HG02588 (cell line): ENCODE measurements at regions not wholly inside any gene's neighbourhood (a gene's known extent, or its start where the extent isn't known, plus 50 kb on each side); places are given as distances from the start of the nearest gene placed in this dataset.
"Not testable (repeated sequence)": the region's sequence is repeated elsewhere in the genome, so short reads cannot be mapped to it uniquely, and the experiment has no call there.

Experiments used
- ATAC-seq: cut with Tn5 transposase; IDR thresholded peaks from one replicate; pipeline ENCODE4 v1.9.1; 2021; ENCODE audit warnings: mild to moderate bottlenecking, moderate library complexity; ENCODE audit not compliant: unreplicated experiment

DNA sequence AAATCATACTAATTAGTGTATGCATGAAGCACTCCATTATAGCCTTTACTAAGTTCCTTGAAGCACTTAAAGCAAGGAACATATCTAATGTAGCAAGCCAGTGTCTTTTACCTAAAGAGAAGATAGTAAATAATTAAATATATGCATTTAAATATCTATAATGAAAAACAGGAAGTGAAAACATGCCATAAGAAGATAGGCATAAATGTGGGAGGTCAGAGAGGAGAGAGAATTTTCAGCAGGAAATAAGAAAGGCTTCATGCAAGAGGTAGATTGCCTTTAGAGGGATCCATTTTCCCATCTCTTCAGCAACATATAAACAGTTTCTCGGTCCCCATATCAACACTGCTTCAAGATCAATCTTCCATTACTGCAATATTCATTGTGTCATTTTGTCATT is 599.8 kb downstream of the FRK start:
- ATAC-seq: no peak

DNA sequence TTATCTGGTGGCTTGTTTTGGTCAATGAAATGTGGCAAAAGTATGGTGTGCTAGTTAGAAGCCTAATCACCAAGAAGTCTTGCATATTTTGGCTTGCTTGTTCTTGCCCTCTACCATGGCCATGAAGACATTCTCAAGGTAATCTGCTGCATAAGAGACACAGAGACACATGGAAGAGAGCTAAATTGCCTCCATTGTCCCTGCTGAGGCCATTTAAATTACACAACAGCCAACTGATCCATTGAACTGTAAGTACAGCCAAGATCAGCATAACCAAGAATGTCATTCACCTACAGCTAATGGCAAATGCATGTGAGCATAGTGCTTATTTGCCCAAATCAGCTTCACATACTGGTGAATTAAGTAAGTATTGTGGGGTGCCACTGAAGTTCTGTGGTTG is 603.8 kb downstream of the FRK start:
- no peak for ATAC-seq

DNA sequence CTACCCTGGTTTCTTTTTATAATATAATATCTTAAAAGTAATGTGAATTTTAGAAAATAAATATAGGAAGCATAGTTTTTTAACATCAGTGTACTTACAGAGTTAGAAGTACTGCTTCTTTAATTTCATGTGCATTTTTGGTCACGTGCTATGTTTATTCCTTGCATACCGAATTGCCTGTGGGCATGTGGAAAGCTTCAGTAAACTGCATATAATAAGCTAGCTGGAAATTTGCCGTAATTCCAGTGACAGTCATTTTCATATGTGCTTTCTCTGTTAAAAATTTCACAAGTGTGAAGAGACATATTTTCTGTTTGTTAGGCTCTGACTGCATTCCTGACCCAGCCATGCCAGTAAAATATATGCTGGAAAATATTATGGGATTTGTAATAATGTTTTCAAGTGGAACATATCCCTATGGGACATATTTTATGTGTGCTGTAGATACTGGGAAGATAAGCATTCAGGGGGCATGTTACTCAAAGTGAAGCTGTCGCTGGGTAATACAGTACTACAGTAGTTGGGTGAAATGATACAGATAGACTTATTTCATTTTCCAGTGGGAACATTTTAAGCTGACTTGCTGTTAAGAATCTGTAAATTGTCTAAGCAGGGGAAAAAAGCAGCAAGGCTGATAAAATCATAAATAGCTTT is 616.7 kb downstream of the FRK start:
- no peak for ATAC-seq

DNA sequence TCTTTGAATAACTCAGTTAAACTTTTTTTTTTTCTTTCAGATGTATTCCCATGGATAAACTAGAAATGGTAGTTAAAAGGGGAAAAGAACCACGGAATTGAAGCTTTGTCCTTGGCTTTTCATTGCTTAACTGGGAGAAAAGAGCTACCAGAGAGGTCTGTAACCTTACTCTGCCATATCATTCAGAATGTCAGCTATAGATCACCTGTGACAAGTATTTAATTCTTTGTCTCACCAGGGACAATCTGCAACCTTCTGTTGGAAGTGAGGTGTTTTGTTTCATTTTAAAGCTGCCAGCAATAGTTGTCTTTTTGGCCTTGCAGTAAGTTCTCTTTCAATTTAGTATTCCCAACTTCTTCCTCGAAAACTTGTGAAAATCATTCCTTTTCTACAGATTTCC is 618.4 kb downstream of the FRK start:
- no peak for ATAC-seq

GRCh38 chr6:115441651-115442050 is 619.0 kb downstream of the FRK start:
- ATAC-seq: no peak

DNA sequence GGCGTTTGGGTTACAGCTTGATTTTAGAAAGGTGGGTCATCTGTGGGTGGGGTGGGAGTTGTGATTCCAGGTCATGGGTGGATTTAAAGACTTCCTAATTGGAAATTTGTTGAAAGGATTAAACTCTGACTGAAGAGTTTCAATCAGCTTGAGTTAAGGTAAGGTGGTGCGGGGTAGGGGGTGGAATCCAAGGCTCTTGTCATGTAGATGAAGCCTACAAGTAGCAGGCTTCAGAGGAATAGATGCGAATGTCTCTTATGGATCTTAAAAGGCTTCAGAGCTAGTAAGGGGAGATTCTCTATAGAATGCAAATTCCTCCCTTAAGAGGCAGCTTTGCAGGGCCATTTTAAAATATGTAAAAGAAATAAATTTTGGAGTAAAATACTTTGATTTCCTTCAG is 645.3 kb downstream of the FRK start:
- no peak for ATAC-seq

- not testable (repeated sequence) for ATAC-seq
These were observed 645.8 kb downstream of the FRK start for GRCh38 chr6:115414916-115415315.

- no peak for ATAC-seq
These were observed 648.9 kb downstream of the FRK start for GRCh38 chr6:115411756-115412155.

GRCh38 chr6:115404446-115404845 is 656.2 kb downstream of the FRK start:
- ATAC-seq: no peak

DNA sequence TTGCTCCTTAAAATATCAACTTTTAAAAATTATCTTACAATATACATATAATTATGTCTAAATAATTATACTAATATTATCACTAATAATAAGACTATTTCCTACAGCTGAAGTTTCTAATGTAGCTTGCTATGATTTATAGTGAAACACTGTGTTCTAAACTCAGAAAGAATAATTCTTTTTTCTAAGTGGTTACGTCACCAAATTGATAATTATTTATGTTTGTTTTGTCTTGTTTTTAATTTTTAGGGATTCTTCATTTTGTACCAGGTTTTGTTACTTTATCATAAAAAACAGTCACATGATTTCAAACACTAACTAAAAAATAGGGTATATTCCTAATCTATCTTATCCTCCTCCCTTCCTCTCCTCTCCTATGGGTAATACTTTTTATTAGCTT is 662.1 kb downstream of the FRK start:
- no peak for ATAC-seq

DNA sequence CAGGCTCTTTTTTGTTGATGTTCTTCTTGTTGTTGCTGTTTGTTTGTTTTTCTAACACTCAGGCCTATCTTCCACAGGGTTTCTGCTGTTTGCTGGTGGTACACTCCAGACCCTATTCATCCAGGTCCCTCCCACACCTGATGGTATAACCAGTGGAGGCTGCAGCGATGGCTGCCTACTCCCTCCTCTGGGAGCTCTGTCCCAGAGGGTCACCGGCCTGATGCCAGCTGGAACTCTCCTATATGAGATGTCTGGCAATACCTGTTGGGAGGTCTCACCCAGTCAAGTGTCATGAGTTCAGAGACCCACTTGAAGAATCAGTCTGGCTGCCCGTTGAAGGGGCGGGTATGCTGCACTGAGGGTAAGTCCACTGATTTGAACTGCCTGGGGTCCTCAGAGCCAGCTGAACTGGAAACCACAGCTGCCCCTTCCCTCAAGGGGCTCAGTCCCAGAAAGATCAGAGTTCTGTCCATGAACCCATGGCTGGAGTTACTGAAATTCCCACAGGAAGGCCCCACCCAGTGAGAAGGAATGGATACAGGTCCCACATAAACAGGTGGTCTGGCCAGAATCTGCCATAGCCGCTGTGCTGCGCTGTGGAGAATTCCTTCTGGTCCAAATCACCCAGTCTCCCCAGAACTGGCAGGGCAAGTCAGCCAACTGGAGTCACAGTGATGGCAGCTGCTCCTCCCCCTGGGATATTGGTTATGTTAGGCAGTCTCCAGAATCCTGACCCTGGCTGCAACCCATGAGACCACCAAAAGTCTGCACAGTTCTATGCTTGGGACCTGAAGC is 664.4 kb downstream of the FRK start:
- ATAC-seq: no peak

- ATAC-seq: no peak
These were observed 666.9 kb downstream of the FRK start for GRCh38 chr6:115393821-115394220.

- no peak for ATAC-seq
These were observed 690.5 kb downstream of the FRK start for GRCh38 chr6:115370202-115370601.

- no peak for ATAC-seq
These were observed 694.9 kb downstream of the FRK start for GRCh38 chr6:115365783-115366182.

DNA sequence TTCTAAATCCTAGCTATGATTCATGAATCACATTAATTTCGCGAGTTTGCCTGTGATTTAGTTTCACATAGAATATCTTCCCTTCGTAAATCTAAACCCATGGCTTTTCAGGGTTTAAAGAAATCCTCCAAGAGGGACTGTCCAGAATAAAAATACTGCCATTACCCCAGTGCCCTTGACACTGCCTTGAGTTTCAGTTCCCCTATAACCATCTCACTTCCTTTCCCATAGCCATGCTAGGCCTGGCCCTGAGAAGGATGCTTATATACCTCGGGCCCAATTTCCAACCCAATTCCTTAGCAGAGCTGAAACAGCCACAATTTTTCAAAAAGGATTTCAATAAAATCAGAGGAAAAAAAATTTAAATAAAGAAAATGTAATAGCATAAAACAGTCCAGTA is 697.3 kb downstream of the FRK start:
- ATAC-seq: peak; percentile 89

GRCh38 chr6:115362234-115362633 is 698.5 kb downstream of the FRK start:
- ATAC-seq: no peak

DNA sequence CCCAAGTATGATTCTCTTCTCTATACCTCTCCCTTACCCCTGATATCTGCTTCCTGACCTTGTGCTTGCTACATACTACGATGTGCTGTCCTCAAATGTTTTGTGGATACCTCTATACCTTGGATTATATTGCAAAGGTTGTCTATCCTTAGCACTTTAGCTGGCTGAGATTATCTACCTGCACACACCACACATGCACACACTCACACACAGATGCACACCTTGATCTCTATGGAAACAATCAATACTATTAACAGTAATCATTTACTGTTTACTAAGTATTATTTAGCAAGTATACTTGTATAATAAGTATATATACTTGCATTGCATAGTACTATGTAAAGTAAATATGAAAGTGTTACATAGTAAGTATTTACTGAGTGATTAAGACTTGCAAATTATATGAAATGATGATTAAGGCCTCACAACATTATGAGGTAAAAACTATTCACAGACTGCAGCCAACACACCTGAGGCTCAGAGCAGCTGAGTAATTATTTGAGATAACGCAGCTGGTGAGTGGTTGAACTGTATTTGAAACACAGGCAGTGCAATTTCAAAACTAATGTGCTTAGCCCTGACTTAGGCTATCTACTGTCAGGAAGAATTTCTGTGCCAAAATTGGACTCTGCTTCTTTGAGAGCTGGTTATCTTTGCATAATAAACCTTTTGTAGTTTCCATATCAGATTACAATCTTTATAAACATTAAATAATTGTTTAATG is 699.9 kb downstream of the FRK start:
- ATAC-seq: no peak

DNA sequence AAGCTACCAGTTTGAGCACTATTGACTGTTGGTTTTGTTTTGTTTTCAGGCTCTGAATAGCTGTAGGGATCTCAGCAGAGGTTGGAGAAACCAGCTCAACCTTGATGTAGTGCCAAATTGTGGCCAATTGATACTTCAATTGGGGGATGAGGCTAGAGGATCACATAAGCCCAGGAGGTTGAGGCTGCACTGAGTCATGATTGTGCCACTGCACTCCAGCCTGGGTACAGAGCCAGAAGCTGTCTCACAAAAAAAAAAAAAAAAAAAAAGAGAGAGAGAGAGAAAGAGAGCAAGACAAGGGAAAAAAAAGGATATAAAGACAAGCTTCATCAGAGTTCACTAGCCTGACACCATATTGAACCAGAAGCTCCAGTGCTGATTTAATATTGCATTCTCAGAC is 702.1 kb downstream of the FRK start:
- no peak for ATAC-seq

DNA sequence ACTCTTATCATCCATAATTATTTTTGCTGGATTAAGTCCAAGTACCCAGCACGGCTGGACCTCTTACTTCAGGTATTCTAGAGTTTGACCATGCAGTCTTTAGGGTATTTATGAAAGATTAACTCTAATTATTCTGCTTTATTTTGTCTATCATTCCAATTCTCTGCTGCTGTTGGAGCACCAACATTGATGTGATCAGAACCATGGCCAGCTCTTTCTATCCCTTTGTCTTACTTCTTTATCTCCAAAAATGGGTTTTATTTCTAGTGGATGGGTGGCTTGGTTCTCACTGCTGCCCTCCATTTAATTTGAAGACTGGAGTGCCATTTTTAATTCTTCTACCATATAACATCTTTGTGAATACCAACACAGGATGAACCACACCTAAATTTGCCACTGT is 704.3 kb downstream of the FRK start:
- no peak for ATAC-seq

DNA sequence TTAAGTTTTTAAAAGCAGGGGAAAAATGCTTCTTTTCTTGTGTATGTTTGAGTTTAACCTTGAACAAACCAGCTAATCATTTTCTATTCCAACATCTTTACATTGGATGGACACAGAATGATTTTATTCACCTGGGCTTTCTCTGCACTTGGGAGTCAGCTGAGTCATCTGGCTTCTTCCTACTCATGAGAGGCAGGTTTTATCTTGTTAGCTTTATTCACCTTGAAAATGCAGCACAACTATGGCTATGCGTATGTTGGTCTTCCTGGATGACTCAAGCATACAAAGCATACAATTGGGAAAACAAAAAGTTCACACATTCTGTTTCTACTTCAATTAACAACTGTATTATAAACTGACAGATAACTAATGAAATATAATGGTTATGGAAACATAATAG is 737.7 kb downstream of the FRK start:
- no peak for ATAC-seq

DNA sequence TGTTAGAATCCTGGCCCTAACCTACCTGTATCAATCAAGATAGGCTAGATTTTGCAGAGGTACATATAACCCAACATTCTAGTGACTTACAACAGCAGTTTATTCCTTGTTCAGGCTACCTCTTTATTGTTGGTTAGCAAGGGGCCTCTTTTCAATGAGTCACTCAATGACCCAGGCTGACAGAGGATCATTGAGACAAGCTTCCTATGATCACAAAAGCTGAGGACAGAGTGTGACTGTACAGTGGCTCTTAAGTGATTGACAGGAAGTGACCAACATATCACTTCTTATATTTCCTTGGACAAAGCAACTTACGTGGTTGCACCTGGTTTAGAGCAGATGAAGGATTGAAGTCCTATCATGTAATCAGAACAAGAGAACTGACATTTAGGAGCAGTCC is 740.9 kb downstream of the FRK start:
- ATAC-seq: no peak

- ATAC-seq: no peak
These were observed 750.5 kb downstream of the FRK start for GRCh38 chr6:115310156-115310555.
